ENCODE measurements at regions not wholly inside any gene's neighbourhood (a gene's known extent, or its start where the extent isn't known, plus 50 kb on each side); places are given as distances from the start of the nearest gene placed in this dataset.
"Not testable (repeated sequence)": the region's sequence is repeated elsewhere in the genome, so short reads cannot be mapped to it uniquely, and the experiment has no call there.

DNA sequence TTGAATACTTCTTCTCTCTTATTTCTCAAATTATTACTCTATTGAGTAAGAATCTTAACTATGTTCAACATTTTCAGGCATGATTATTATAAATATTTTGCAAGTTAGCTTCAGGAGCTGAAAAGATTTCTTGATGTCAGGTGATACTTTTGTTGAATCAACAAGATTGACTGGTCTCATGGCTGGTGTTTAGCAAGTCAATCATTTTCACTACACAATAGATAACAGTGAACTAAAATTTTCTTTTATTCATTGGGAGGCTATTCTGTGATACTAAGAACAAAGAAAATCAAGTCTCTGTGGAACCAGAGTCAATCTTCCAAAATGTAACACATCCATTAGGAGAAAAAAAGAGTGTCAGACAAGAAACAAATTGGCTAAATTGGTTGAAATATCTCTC lies 476.7 kb downstream of the CNTN3 start:
- no peak for DNase-seq (ENCODE audit: low read depth, low spot score)
- Mint-ChIP-seq H3K36me3 (ENCODE audit: low read depth) (no peaks in the 10 kb centered on the region), H3K4me3 (no peak overlapping the region)

DNA sequence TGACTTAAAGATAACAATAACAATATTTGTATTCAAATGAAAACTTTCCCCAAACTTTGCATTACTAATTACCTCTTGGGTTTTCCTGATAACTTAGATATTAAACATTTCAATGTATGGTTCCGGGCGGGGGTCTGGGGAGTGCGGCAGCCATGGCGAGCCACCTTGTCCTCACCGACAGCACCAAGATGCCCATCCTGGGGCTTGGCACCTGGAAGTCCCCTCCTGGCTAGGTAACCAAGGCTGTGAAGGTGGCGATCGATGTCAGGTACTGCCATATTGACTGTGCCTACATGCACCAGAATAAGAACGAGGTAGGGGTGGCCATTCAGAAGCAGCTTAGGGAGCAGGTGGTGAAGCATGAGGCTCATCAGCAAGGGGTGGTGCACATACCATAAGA lies 478.7 kb downstream of the CNTN3 start:
- no peak for TF ChIP-seq CTCF (conservative IDR thresholded peaks at IDR 0.05)
- Mint-ChIP-seq H3K36me3 (ENCODE audit: low read depth) (no peaks in the 10 kb centered on the region), H3K27me3 (ENCODE audit: low read depth) (peaks cover 10% of the 10 kb centered on the region), H3K9me3 (no peaks in the 10 kb centered on the region), H3K4me3 (no peak overlapping the region), H3K27ac (ENCODE audit: unreplicated experiment) (no peak overlapping the region), H3K4me1 (no peaks in the 10 kb centered on the region)
- no peak for DNase-seq (ENCODE audit: low read depth, low spot score)

More for the DNA sequence above, 476.7 kb downstream of the CNTN3 start:
- peaks cover 10% of the 10 kb centered on the region for H3K27me3 Mint-ChIP-seq (ENCODE audit: low read depth)
- H3K4me1 Mint-ChIP-seq: no peaks in the 10 kb centered on the region
- H3K9me3 Mint-ChIP-seq: no peaks in the 10 kb centered on the region
- TF ChIP-seq CTCF (conservative IDR thresholded peaks at IDR 0.05): no peak
- H3K27ac Mint-ChIP-seq (ENCODE audit: unreplicated experiment): no peak overlapping the region

DNA sequence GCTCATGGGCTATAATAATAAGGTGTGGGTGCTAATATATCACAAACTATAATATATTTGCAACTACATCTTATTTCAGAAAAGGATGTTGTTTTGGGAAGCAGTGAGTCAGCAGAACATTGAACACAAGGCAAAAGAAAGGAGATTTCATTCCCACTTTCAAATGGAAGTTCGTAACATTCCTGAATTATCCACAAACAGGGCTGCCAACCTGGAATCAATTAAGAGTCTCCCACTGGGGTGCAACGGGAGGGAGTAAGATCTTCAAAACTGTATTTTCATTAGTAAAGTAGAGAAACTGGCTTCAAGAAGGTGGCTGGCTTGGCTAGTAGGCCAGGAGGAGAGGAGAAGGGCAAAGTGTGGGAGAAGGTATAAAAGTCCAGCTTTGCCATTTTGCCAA lies 479.6 kb downstream of the CNTN3 start:
- TF ChIP-seq CTCF (conservative IDR thresholded peaks at IDR 0.05): no peak
- Mint-ChIP-seq H3K36me3 (ENCODE audit: low read depth) (no peaks in the 10 kb centered on the region), H3K4me1 (no peaks in the 10 kb centered on the region), H3K27ac (ENCODE audit: unreplicated experiment) (no peak overlapping the region), H3K4me3 (no peak overlapping the region), H3K27me3 (ENCODE audit: low read depth) (peaks cover 10% of the 10 kb centered on the region), H3K9me3 (no peaks in the 10 kb centered on the region)
- no peak for DNase-seq (ENCODE audit: low read depth, low spot score)

GRCh38 chr3:74131546-74132328 lies 482.7 kb downstream of the CNTN3 start:
- not testable (repeated sequence) for H3K27me3 Mint-ChIP-seq (ENCODE audit: low read depth); H3K36me3 Mint-ChIP-seq (ENCODE audit: low read depth); H3K4me3 Mint-ChIP-seq; DNase-seq (ENCODE audit: low read depth, low spot score); H3K4me1 Mint-ChIP-seq; H3K27ac Mint-ChIP-seq (ENCODE audit: unreplicated experiment); H3K9me3 Mint-ChIP-seq

DNA sequence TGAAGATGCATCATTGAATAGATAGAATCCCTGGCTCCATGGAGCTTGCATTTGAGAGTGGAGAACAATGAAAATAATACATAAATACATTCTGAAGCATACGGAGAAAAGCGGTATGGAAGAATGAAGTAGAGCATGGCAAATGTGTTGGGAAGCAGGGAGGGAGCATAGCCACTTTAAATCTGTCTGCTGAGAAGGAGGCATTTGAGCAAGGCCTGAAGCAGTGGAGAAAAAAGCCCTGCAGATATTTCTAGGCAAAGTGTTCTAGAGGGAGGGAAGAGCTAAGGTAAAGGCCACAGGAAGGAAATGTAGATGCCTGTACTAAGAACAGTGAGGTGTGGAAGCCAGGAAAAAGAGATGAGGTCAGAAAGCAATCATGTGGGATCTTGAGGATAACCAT lies 484.8 kb downstream of the CNTN3 start:
- TF ChIP-seq CTCF (conservative IDR thresholded peaks at IDR 0.05): no peak
- H3K4me3 Mint-ChIP-seq: no peak overlapping the region
- H3K27me3 Mint-ChIP-seq (ENCODE audit: low read depth): no peaks in the 10 kb centered on the region
- no peaks in the 10 kb centered on the region for H3K4me1 Mint-ChIP-seq
- H3K27ac Mint-ChIP-seq (ENCODE audit: unreplicated experiment): no peak overlapping the region
- H3K36me3 Mint-ChIP-seq (ENCODE audit: low read depth): no peaks in the 10 kb centered on the region
- no peak for DNase-seq (ENCODE audit: low read depth, low spot score)
- H3K9me3 Mint-ChIP-seq: no peaks in the 10 kb centered on the region

DNA sequence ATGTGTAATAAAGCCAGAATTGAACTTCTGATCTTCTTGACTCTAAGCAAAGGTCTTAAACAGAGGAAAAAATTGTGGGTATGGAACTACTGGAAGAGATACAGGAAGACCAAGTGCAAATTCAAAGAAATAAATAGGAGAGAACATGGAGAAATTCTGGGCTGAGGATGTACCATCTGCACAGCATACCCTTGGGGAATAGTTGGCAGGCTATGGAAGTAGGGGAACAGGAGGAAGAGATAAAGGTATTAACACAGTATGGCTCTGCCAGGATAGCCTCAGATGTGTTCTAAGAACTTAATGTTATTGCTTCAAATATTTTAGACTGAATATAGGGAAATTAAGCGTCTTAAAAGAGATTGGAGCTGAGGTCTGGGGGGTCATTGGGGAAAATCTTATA lies 485.4 kb downstream of the CNTN3 start:
- no peaks in the 10 kb centered on the region for H3K36me3 Mint-ChIP-seq (ENCODE audit: low read depth)
- H3K4me1 Mint-ChIP-seq: no peaks in the 10 kb centered on the region
- no peaks in the 10 kb centered on the region for H3K9me3 Mint-ChIP-seq
- no peak for DNase-seq (ENCODE audit: low read depth, low spot score)
- no peak overlapping the region for H3K27ac Mint-ChIP-seq (ENCODE audit: unreplicated experiment)
- no peak for TF ChIP-seq CTCF (conservative IDR thresholded peaks at IDR 0.05)
- no peaks in the 10 kb centered on the region for H3K27me3 Mint-ChIP-seq (ENCODE audit: low read depth)
- H3K4me3 Mint-ChIP-seq: no peak overlapping the region
